HEK293 (cell line): ENCODE measurements at regions not wholly inside any gene's neighbourhood (a gene's known extent, or its start where the extent isn't known, plus 50 kb on each side); places are given as distances from the start of the nearest gene placed in this dataset.

Experiments used
- CTCF ChIP-seq: fragments of 450-650 bp; formaldehyde crosslinking; IDR thresholded peaks from 2 replicates; pipeline ENCODE4 v1.5.1; 2016; ENCODE audit warnings: missing biosample characterization, missing genetic modification characterization
- KLF9 ChIP-seq: fragments of 450-650 bp; formaldehyde crosslinking; IDR thresholded peaks from 2 replicates; pipeline ENCODE4 v1.5.1; 2016; ENCODE audit warnings: missing biosample characterization, missing genetic modification characterization, low read depth
- ZNF121 ChIP-seq: fragments of 450-650 bp; formaldehyde crosslinking; IDR thresholded peaks from 2 replicates; pipeline ENCODE4 v1.5.1; 2016; ENCODE audit warnings: missing biosample characterization, missing genetic modification characterization
- ZNF350 ChIP-seq: fragments of 450-650 bp; formaldehyde crosslinking; IDR thresholded peaks from 2 replicates; pipeline ENCODE4 v1.5.0; 2017; ENCODE audit warnings: missing biosample characterization, mild to moderate bottlenecking, missing genetic modification characterization
- ZNF354C ChIP-seq: fragments of 450-650 bp; formaldehyde crosslinking; IDR thresholded peaks from 2 replicates; pipeline ENCODE4 v1.5.1; 2016; ENCODE audit warnings: missing biosample characterization, missing genetic modification characterization, low read depth, borderline replicate concordance

GRCh38 chr1:78730054-78730453, 80.4 kb downstream of the IFI44 start:
- no peak for TF ChIP-seq CTCF
- no peak for TF ChIP-seq ZNF121 (tag by site-specific recombination)
- TF ChIP-seq ZNF350, result no peak
- no peak for TF ChIP-seq ZNF354C (tag by site-specific recombination)
- no peak for TF ChIP-seq KLF9 (tag by site-specific recombination)
